ENCODE measurements at regions not wholly inside any gene's neighbourhood (a gene's known extent, or its start where the extent isn't known, plus 50 kb on each side); places are given as distances from the start of the nearest gene placed in this dataset.

GRCh38 chr10:78852466-78853240 lies 216.1 kb upstream of the ZMIZ1 start:
- no peak for DNase-seq

DNA sequence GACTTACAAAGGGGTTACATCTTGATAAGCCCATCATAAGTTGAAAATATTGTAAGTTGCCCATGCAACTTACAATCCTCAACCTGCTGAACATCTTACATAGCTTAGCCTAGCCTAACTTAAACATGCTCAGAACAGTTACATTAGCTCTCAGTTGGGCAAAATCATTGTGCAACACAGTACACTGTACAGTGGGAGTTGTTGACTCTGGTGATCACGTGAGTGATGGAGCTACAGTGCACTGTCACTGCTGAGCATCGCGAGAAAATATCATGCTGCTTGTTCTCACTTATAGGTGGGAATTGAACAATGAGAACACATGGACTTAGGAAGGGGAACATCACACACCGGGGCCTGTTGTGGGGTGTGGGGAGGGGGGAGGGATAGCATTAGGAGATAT lies 214.9 kb upstream of the ZMIZ1 start:
- no peak for DNase-seq

DNA sequence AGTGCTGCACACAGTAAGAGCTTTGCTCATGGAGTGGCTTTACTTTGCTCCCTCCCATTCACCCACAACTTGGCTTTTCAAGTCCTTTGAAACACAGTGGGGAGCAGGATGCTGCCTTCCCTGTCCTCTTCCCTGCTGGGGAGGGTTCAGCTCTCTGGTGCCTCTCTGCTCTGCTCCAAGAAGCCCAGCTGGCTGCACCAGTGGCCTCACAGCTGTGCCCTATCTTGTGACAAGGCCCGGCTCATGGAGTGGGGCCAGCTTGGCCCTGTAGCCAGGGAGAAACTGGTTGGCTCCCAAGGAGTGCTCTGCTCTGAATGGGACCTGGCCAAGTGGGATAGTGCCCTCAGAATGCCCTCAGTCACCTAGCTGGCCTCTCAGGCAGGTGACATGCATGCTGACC lies 212.3 kb upstream of the ZMIZ1 start:
- DNase-seq, result no peak

DNA sequence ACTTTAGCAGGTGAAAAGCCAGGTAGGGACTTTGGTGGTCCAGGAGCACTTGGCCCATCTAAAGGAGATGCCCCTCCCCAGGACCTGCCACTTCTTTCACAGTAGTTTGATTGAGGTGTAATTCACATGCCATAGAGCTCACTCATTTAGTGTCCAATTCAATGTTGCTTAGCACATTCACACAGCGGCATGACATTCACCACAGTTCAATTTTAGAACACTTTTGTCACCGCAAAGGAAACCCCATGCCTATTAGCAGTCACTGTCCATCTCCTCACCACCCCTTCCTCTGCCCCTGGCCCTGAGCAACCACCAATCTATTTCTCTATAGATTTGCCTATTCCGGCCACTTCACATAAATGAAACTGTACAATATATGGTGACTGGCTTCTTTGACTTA lies 211.6 kb upstream of the ZMIZ1 start:
- no peak for DNase-seq

DNA sequence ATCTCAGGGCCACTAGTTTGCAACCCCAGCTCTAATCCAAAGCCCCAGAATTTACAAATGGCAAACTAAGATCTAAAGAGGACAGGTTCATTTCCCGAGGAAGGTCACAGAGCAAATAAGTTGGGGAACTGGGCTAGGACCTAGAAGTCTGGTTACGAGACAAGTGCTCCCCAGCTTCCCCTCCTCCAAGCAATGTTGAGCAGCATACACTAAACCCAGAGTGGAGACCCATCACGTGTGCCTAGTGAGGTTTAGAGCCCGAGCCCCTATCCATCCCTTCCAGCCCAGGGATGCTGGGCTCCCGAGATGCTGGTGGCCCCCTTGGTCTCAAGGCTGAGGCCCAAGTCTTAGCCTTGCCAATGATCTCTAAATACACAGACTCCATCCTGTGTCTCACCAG lies 209.5 kb upstream of the ZMIZ1 start:
- no peak for DNase-seq

DNA sequence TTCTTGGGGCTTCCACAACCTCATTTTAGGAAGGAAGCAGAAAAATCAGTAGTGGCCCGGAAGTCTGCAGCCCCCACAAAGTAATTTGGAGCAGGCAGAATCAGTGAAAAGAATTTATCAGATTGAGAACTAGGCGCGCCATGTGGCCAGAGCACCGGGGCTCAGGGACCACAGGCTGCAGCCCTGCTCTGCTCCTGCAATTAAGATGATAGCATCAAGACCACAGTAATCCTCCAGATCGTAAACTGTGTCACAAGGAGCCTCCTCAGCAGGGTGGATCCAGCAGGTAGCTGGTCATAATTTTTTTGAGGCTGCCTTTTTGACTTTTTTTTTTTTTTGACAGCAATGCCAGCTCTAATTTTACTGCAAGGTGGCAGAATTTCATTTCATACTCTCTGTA lies 209.0 kb upstream of the ZMIZ1 start:
- DNase-seq, result no peak

GRCh38 chr10:78860260-78860914 lies 208.4 kb upstream of the ZMIZ1 start:
- DNase-seq, result no peak

GRCh38 chr10:78861529-78862327 lies 207.0 kb upstream of the ZMIZ1 start:
- DNase-seq, result no peak

GRCh38 chr10:78862328-78862640 lies 206.5 kb upstream of the ZMIZ1 start:
- no peak for DNase-seq

- DNase-seq, result no peak
These were observed 205.4 kb upstream of the ZMIZ1 start for GRCh38 chr10:78863140-78863905.

GRCh38 chr10:78863906-78864239 lies 204.9 kb upstream of the ZMIZ1 start:
- DNase-seq, result no peak

GRCh38 chr10:78864761-78865537 lies 203.8 kb upstream of the ZMIZ1 start:
- DNase-seq, result no peak

DNA sequence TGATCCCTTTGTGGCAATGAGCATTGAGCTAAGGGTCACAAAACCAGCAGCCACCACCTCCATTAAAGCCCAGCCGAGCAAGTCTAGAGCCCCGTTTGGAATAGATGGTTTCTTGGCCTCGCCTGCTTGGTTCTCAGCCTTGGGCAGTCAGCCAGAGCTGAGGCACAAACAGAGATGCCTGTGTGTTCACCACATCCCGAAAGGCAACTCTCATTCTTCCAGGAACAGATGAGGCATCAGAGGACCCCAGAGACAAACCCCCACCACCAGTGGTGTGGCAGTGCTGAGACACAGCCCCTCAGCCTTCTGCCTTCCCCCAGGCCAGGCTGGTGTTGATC lies 203.3 kb upstream of the ZMIZ1 start:
- DNase-seq, result no peak

DNA sequence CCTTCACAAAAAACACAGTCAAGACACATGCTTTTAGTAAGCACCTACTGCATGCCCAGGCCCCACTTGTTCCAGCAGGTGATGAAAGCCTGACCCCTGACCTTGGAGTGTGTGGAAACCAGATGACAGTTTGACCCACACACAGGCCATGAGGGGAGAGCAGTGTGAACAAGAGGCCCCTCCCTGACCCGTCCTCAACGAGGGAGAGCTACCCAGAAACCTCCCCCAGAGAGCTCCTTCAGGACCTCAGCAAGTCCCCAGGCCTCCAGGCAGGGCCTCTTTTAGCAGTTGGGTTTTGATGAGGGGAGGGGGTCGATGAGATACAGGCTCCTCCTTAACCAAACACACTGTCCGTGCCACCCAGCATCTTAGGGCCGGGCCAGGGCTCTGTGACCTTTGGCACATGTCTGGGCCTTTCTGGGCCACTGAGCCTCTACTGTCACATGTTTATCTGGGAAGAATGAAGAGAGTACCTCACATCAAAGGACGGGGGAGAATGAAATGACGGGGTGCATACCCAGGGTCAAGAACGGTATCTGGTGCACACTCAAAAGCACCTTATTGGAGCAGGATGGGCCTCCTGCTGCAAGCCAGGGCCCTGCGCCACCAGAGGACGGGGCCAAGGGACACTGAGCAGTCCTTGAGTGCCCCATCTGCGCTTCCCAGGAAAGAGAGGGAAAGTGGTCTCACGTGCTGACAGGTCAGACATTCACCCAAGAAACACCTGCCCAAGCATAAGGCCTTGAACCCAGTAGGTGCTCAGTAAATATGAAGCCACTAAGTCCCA lies 202.6 kb upstream of the ZMIZ1 start:
- no peak for DNase-seq

DNA sequence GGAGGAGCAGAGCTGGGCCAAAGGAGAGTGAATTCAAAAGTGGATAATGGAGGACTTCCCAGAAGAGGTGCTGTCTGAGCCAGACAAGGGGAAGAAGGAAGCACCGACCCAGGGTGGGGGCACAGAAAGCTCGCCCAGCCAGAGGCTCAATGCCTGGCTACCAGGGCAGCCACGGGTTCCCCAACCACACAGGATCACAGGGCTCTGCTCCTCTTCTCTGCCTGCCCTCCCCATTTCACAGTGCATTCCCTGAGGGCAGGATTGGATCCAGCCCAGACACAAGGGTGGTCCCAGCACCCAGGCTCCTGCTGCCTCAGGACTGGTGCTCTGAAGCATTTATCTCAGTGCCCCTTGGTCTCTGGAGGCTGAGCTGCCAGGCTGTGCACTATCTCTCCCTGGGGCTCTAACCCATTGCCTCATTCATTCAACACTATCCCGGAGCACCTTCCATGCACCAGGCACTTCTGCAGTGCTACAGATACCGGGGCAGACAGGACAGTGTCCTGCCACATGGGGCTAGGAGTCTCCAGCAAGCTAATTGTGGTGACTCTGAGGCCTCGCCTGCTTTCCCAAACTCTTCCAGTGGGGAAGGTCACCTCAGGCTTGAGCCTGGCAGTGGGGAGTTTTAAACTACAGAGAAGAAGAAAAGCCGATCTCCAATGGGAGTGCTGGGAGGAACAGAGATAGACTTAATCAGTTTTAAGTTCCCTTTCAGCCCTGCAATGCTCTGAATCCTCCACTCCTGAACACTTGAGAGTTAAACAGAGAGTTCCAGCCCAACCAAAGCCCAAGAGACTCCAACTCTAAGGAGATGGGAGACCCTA lies 201.8 kb upstream of the ZMIZ1 start:
- DNase-seq, result no peak

DNA sequence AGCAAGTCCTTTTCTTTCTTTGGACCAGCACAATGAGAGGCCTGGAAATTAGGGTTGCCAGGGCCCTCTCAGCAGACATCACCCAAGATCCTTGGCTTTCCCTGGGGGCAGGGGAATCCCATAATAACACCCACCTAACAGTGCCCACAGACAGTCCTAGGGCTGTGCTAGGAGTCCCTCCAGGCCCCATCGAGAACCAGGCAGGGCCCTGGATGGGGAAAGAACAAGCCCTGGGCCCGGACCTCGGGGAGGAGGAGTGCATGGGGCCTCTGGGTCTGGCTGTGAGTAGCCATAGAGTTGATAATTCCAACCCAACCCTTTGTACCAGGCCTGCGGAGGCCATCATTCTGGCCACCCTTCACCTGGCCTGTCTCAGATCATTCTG lies 201.2 kb upstream of the ZMIZ1 start:
- no peak for DNase-seq

GRCh38 chr10:78868048-78868447 lies 200.7 kb upstream of the ZMIZ1 start:
- no peak for DNase-seq

GRCh38 chr10:78868456-78868855 lies 200.3 kb upstream of the ZMIZ1 start:
- no peak for DNase-seq

DNA sequence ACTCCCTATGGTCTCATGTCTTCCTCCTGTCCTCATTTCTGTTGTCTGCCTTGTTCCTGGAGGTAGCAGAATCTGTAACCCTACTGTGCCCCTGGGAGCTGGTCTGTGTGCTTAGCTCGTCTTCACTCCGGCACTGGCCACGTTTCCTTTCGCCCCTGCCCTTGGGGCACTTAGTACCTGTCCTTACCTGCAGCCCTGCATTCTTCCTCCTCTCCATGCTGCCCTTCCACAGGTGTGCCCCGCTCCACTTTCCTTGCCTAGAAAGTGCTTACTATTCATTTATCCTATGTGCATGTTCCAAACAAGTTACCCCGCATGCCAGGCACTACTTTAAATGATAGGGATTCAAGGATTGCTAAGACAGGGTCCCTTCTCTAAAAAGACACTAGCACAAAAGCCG lies 199.9 kb upstream of the ZMIZ1 start:
- DNase-seq, result no peak

DNA sequence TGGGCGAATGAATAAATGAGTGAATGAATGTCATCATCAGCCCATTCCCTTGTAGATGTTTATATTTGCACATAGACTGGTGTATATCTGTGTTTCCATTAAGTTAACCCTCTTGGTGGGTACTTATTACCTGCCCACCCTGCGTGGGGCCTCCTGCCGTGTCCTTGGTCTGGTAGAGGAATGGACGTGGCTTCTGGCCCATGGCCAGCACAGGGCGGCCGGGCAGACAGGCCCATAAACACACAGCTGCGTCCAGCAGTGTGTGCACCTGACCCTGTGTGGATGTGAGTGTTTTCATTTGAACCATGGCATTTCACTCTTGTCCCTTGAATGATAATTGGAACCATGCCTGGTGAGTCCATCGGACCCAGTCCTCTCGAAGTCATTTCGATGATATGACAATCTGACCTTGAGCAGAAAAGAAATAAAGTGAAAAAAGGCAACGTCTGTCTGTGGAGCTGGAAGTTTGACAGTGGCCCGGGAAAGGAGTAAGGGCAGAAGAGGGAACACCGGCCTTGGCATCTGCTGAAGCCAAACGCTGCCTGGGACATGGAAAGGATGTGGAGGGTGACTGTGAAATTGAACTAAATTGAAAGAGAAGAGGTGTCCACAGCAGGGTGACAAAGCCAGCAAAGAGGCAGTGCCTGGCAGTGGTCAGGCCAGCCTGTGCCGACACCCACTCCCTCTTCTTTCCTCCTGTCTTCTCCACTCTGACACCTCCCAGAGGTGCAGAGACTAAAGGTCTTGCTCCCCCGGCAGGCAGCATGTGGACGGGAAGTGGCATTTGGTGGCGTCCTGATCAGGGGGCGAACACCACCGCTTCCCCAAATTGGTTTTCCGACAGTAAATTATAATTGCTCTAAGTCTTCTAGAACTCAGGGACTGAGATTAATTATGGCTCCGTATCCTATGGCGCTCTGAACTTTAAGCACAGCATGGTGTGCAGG lies 199.0 kb upstream of the ZMIZ1 start:
- no peak for DNase-seq

All from effector CD4-positive, alpha-beta T cell (primary cell).